Liver (tissue), 8 donors: ENCODE measurements at regions not wholly inside any gene's neighbourhood (a gene's known extent, or its start where the extent isn't known, plus 50 kb on each side); places are given as distances from the start of the nearest gene placed in this dataset.
A peak's percentile ranks its signal among the peaks of the same experiment; 100 is the strongest.

Experiments used
- DNase-seq: peaks from one replicate; pipeline ENCODE4 v3.0.0-alpha.2; 2017; ENCODE audit warnings: low spot score
- H3K27ac ChIP-seq, 2 donors: one replicate each; pipeline ENCODE4 v1.7.0; 2013; ENCODE audit warnings: inconsistent platforms in 2 of 2, low read length in 2 of 2, control low read depth in 1 of 2, low read depth in 1 of 2, mild to moderate bottlenecking in 1 of 2
- H3K27me3 ChIP-seq, 4 donors: one replicate each; pipeline versions ENCODE4 v1.6.1 to v1.7.0; 2013; ENCODE audit warnings: low read length in 3 of 4, inconsistent platforms in 1 of 4, mild to moderate bottlenecking in 1 of 4, moderate library complexity in 1 of 4; ENCODE audit not compliant: control insufficient read depth in 4 of 4, insufficient read depth in 4 of 4
- H3K36me3 ChIP-seq, 4 donors: one replicate each; pipeline versions ENCODE4 v1.6.1 to v1.7.0; 2013; ENCODE audit warnings: low read length in 3 of 4, mild to moderate bottlenecking in 3 of 4, low read depth in 1 of 4, moderate library complexity in 1 of 4; ENCODE audit not compliant: control insufficient read depth in 4 of 4, insufficient read depth in 3 of 4
- H3K4me1 ChIP-seq, 4 donors: one replicate each; pipeline versions ENCODE4 v1.6.1 to v1.7.0; 2013; ENCODE audit warnings: low read length in 3 of 4, mild to moderate bottlenecking in 3 of 4, moderate library complexity in 1 of 4; ENCODE audit not compliant: control insufficient read depth in 4 of 4, insufficient read depth in 4 of 4
- H3K4me3 ChIP-seq, 3 donors: one replicate each; pipeline versions ENCODE4 v1.6.1 to v1.7.0; 2013; ENCODE audit warnings: low read length in 3 of 3, control low read depth in 1 of 3, low read depth in 1 of 3, mild to moderate bottlenecking in 1 of 3
- H3K9ac ChIP-seq, 2 donors: one replicate each; pipeline ENCODE4 v1.7.0; 2013; ENCODE audit warnings: low read length in 2 of 2, mild to moderate bottlenecking in 2 of 2, moderate library complexity in 2 of 2, control low read depth in 1 of 2, low read depth in 1 of 2
- H3K9me3 ChIP-seq, 4 donors: one replicate each; pipeline versions ENCODE4 v1.6.1 to v1.7.0; 2013; ENCODE audit warnings: low read length in 3 of 4; ENCODE audit not compliant: control insufficient read depth in 4 of 4
- EGR1 ChIP-seq, 2 donors: IDR thresholded peaks; 2 replicates each; pipeline ENCODE4 v1.6.1; 2016 to 2018; ENCODE audit warnings: antibody characterized with exemption in 2 of 2, low read depth in 2 of 2
- FOXA1 ChIP-seq: IDR thresholded peaks from 2 replicates; pipeline ENCODE4 v1.6.1; 2016; ENCODE audit warnings: antibody characterized with exemption
- FOXA2 ChIP-seq: IDR thresholded peaks from 2 replicates; pipeline ENCODE4 v1.6.1; 2016; ENCODE audit warnings: antibody characterized with exemption
- GABPA ChIP-seq, 2 donors: IDR thresholded peaks in 1 of 2; conservative IDR thresholded peaks in 1 of 2; 2 replicates each; pipeline ENCODE4 v1.6.1; 2016; ENCODE audit warnings: antibody characterized with exemption in 2 of 2, mild to moderate bottlenecking in 1 of 2, moderate library complexity in 1 of 2
- HNF4A ChIP-seq, 2 donors: conservative IDR thresholded peaks; 2 replicates each; pipeline ENCODE4 v1.6.1; 2016; ENCODE audit warnings: antibody characterized with exemption in 2 of 2, mild to moderate bottlenecking in 2 of 2
- HNF4G ChIP-seq: IDR thresholded peaks from 2 replicates; pipeline ENCODE4 v1.6.1; 2016; ENCODE audit warnings: antibody characterized with exemption
- JUND ChIP-seq, 2 donors: IDR thresholded peaks; 2 replicates each; pipeline ENCODE4 v1.6.1; 2016; ENCODE audit warnings: antibody characterized with exemption in 2 of 2
- NR2F2 ChIP-seq: IDR thresholded peaks from 2 replicates; pipeline ENCODE4 v1.6.1; 2016; ENCODE audit warnings: antibody characterized with exemption
- RAD21 ChIP-seq, 2 donors: IDR thresholded peaks; 2 replicates each; pipeline ENCODE4 v1.6.1; 2016; ENCODE audit warnings: antibody characterized with exemption in 2 of 2, mild to moderate bottlenecking in 2 of 2
- RXRA ChIP-seq, 2 donors: IDR thresholded peaks; 2 replicates each; pipeline ENCODE4 v1.6.1; 2017 to 2018; ENCODE audit warnings: antibody characterized with exemption in 2 of 2, mild to moderate bottlenecking in 1 of 2
- SP1 ChIP-seq: IDR thresholded peaks from 2 replicates; pipeline ENCODE4 v1.6.1; 2018; ENCODE audit warnings: antibody characterized with exemption, mild to moderate bottlenecking
- TAF1 ChIP-seq: conservative IDR thresholded peaks from 2 replicates; pipeline ENCODE4 v1.6.1; 2016; ENCODE audit warnings: antibody characterized with exemption, mild to moderate bottlenecking
- YY1 ChIP-seq: IDR thresholded peaks from 2 replicates; pipeline ENCODE4 v1.6.1; 2016; ENCODE audit warnings: antibody characterized with exemption, mild to moderate bottlenecking
- WGBS: extraction: QIAGEN DNeasy Blood & Tissue Kit; methylation state at CpG from one replicate; pipeline ENCODE4 v1.1.7; 2013; 5-methylcytosine and 5-hydroxymethylcytosine counted together
- TF ChIP-seq, protein P1 (sequence below): IDR thresholded peaks from 2 replicates; pipeline ENCODE4 v1.6.1; 2016; ENCODE audit warnings: antibody characterized with exemption, mild to moderate bottlenecking
- TF ChIP-seq, protein P2 (sequence below): IDR thresholded peaks from 2 replicates; pipeline ENCODE4 v1.6.1; 2016; ENCODE audit warnings: antibody characterized with exemption
- TF ChIP-seq, protein P3 (sequence below): IDR thresholded peaks from 2 replicates; pipeline ENCODE4 v1.6.1; 2016; ENCODE audit warnings: antibody characterized with exemption
- TF ChIP-seq, protein P4 (sequence below): fragments of 150-350 bp; IDR thresholded peaks from 2 replicates; pipeline ENCODE4 v1.5.1; 2017; ENCODE audit warnings: improper control_type of control experiment, low read depth, low read length; ENCODE audit not compliant: missing input control
- TF ChIP-seq, protein P5 (sequence below): IDR thresholded peaks from 2 replicates; pipeline ENCODE4 v1.6.1; 2016; ENCODE audit warnings: antibody characterized with exemption
- donor health status: healthy.
- donor health status: healthy.
- donor health status: healthy.
- donor health status: healthy.
- donor health status: healthy.

DNA sequence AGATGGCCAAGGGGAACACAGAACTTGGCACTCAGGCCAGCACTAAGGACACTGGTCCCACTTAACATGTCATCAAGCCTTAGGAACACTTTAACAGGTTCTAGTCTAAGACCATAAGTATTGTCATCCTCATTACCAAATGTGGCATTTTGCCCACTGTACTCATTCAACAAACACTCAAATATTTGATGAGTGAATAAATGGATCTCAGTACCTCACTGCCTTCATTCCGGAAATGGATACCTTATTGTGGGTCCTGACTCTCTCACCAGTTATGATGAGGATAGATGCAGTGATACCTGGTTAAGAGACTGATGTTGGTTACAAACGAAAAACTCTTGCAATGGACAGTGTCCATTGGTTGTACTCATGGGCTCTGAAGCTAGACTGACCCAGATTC is 455.2 kb upstream of the DYNLRB2 start:
- TF ChIP-seq EGR1 (IDR thresholded peaks at IDR 0.05; ENCODE audit: low read depth in 2 of 2) (no peak), JUND (IDR thresholded peaks at IDR 0.05) (no peak), FOXA2 (no peak), TAF1 (no peak), FOXA1 (no peak)
- TF ChIP-seq, protein P1, sequence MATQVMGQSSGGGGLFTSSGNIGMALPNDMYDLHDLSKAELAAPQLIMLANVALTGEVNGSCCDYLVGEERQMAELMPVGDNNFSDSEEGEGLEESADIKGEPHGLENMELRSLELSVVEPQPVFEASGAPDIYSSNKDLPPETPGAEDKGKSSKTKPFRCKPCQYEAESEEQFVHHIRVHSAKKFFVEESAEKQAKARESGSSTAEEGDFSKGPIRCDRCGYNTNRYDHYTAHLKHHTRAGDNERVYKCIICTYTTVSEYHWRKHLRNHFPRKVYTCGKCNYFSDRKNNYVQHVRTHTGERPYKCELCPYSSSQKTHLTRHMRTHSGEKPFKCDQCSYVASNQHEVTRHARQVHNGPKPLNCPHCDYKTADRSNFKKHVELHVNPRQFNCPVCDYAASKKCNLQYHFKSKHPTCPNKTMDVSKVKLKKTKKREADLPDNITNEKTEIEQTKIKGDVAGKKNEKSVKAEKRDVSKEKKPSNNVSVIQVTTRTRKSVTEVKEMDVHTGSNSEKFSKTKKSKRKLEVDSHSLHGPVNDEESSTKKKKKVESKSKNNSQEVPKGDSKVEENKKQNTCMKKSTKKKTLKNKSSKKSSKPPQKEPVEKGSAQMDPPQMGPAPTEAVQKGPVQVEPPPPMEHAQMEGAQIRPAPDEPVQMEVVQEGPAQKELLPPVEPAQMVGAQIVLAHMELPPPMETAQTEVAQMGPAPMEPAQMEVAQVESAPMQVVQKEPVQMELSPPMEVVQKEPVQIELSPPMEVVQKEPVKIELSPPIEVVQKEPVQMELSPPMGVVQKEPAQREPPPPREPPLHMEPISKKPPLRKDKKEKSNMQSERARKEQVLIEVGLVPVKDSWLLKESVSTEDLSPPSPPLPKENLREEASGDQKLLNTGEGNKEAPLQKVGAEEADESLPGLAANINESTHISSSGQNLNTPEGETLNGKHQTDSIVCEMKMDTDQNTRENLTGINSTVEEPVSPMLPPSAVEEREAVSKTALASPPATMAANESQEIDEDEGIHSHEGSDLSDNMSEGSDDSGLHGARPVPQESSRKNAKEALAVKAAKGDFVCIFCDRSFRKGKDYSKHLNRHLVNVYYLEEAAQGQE: no peak
- TF ChIP-seq, protein P2, sequence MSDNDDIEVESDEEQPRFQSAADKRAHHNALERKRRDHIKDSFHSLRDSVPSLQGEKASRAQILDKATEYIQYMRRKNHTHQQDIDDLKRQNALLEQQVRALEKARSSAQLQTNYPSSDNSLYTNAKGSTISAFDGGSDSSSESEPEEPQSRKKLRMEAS: no peak
- H3K9ac ChIP-seq: no peak overlapping the region
- no peaks in the 10 kb centered on the region for H3K27me3 ChIP-seq
- H3K27ac ChIP-seq: no peak overlapping the region
- 83% methylated on average over 2 of the region's 2 CpGs for whole genome bisulfite sequencing
- no peak for DNase-seq
- H3K4me3 ChIP-seq: no peak overlapping the region
- no peaks in the 10 kb centered on the region for H3K36me3 ChIP-seq
- H3K9me3 ChIP-seq: no peaks in the 10 kb centered on the region
- H3K4me1 ChIP-seq: peaks cover 0 to 5% (median 4%) of the 10 kb centered on the region in 4 donors

DNA sequence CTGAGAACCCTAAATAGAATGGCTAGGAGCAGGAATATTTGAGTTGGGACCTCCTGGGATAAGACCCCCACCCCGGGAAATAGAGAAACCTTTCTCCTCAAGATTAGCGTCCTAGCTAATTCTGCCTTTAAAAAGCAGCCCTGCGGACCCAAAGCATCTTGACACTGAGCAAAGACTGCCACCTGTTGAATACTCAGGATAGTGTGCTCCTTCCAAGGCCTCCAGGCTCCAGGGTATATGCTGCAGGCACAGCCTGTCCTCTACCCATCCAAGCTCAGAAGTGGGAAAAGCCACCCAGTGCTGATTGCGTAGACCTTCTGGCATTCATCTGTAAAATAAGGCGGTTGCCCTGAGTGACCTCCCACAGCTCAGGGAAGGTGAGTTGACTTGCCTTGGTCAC is 456.2 kb upstream of the DYNLRB2 start:
- peak in 1 of 2 donors; percentile 54 for TF ChIP-seq HNF4A (conservative IDR thresholded peaks at IDR 0.05)
- peak; percentile 94 to 98 for TF ChIP-seq RAD21 (IDR thresholded peaks at IDR 0.05)
- TF ChIP-seq, protein P3, sequence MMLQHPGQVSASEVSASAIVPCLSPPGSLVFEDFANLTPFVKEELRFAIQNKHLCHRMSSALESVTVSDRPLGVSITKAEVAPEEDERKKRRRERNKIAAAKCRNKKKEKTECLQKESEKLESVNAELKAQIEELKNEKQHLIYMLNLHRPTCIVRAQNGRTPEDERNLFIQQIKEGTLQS: no peak
- TF ChIP-seq RXRA (IDR thresholded peaks at IDR 0.05): peak in 1 of 2 donors; percentile 62
- TF ChIP-seq FOXA2: no peak
- TF ChIP-seq, protein P2: no peak
- no peak for TF ChIP-seq NR2F2
- no peak for TF ChIP-seq HNF4G
- TF ChIP-seq, protein P1: no peak
- TF ChIP-seq, protein P4, sequence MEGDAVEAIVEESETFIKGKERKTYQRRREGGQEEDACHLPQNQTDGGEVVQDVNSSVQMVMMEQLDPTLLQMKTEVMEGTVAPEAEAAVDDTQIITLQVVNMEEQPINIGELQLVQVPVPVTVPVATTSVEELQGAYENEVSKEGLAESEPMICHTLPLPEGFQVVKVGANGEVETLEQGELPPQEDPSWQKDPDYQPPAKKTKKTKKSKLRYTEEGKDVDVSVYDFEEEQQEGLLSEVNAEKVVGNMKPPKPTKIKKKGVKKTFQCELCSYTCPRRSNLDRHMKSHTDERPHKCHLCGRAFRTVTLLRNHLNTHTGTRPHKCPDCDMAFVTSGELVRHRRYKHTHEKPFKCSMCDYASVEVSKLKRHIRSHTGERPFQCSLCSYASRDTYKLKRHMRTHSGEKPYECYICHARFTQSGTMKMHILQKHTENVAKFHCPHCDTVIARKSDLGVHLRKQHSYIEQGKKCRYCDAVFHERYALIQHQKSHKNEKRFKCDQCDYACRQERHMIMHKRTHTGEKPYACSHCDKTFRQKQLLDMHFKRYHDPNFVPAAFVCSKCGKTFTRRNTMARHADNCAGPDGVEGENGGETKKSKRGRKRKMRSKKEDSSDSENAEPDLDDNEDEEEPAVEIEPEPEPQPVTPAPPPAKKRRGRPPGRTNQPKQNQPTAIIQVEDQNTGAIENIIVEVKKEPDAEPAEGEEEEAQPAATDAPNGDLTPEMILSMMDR: peak; percentile 79
- no peak for TF ChIP-seq YY1
- no peak for TF ChIP-seq GABPA (IDR thresholded peaks at IDR 0.05 in 1 of 2, conservative IDR thresholded peaks at IDR 0.05 in 1 of 2)
- no peak for TF ChIP-seq EGR1 (IDR thresholded peaks at IDR 0.05; ENCODE audit: low read depth in 2 of 2)
- no peak for TF ChIP-seq SP1
- no peak for TF ChIP-seq FOXA1
- TF ChIP-seq, protein P5, sequence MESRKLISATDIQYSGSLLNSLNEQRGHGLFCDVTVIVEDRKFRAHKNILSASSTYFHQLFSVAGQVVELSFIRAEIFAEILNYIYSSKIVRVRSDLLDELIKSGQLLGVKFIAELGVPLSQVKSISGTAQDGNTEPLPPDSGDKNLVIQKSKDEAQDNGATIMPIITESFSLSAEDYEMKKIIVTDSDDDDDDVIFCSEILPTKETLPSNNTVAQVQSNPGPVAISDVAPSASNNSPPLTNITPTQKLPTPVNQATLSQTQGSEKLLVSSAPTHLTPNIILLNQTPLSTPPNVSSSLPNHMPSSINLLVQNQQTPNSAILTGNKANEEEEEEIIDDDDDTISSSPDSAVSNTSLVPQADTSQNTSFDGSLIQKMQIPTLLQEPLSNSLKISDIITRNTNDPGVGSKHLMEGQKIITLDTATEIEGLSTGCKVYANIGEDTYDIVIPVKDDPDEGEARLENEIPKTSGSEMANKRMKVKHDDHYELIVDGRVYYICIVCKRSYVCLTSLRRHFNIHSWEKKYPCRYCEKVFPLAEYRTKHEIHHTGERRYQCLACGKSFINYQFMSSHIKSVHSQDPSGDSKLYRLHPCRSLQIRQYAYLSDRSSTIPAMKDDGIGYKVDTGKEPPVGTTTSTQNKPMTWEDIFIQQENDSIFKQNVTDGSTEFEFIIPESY: no peak
- TF ChIP-seq TAF1: no peak
- TF ChIP-seq JUND (IDR thresholded peaks at IDR 0.05): peak; percentile 19 to 61
- 13% methylated on average over 5 of the region's 5 CpGs for WGBS
- peak; percentile 36 for DNase-seq
- peaks cover 0 to 5% (median 4%) of the 10 kb centered on the region in 4 donors for H3K4me1 ChIP-seq
- no peaks in the 10 kb centered on the region for H3K9me3 ChIP-seq
- no peaks in the 10 kb centered on the region for H3K36me3 ChIP-seq
- H3K4me3 ChIP-seq: peak overlapping the region in 1 of 3 donors; percentile 16
- H3K27me3 ChIP-seq: no peaks in the 10 kb centered on the region
- H3K27ac ChIP-seq: no peak overlapping the region
- peak overlapping the region in 1 of 2 donors; percentile 66 for H3K9ac ChIP-seq
